ENCODE measurements at regions not wholly inside any gene's neighbourhood (a gene's known extent, or its start where the extent isn't known, plus 50 kb on each side); places are given as distances from the start of the nearest gene placed in this dataset.

- TF ChIP-seq NR1H2 (CRISPR knock-in tag; IDR thresholded peaks at IDR 0.05) = no peak
- no peak for TF ChIP-seq ZNF416 (CRISPR knock-in tag; IDR thresholded peaks at IDR 0.05)
- no peak for TF ChIP-seq ZNF281 (CRISPR knock-in tag; IDR thresholded peaks at IDR 0.05)
- no peak for TF ChIP-seq IRF2 (CRISPR knock-in tag; IDR thresholded peaks at IDR 0.05; ENCODE audit: borderline replicate concordance, low read depth)
- no peak for TF ChIP-seq KAT7 (CRISPR knock-in tag; IDR thresholded peaks at IDR 0.05; ENCODE audit: borderline replicate concordance)
- no peak for TF ChIP-seq ARID4B (CRISPR knock-in tag; IDR thresholded peaks at IDR 0.05; ENCODE audit: borderline replicate concordance)
- TF ChIP-seq CTCF (IDR thresholded peaks at IDR 0.05) = no peak
Measured at GRCh38 chr3:94869059-94869547, 806.2 kb downstream of the NSUN3 start (continued).

- ChIA-PET POLR2A (no interaction called here), CTCF (no interaction called here)
- H3K9me3 Mint-ChIP-seq = peaks cover 20% of the 10 kb centered on the region
- H3K27me3 Mint-ChIP-seq (ENCODE audit: low read depth) = no peaks in the 10 kb centered on the region
- H3K36me3 Mint-ChIP-seq = peaks cover 7% of the 10 kb centered on the region
- H3K4me3 Mint-ChIP-seq = no peak overlapping the region
- no peaks in the 10 kb centered on the region for H3K4me1 Mint-ChIP-seq
- no peak overlapping the region for H3K27ac Mint-ChIP-seq
- ATAC-seq (no peak), DNase-seq (ENCODE audit: low spot score) (no peak)
- TF ChIP-seq TEAD4 (CRISPR knock-in tag; IDR thresholded peaks at IDR 0.05) = no peak
- no peak for TF ChIP-seq ZNF512 (CRISPR knock-in tag; IDR thresholded peaks at IDR 0.05; ENCODE audit: borderline replicate concordance)
- TF ChIP-seq E2F1 (CRISPR knock-in tag; IDR thresholded peaks at IDR 0.05) = no peak
- no peak for TF ChIP-seq SMAD4 (CRISPR knock-in tag; IDR thresholded peaks at IDR 0.05)
- no peak for TF ChIP-seq HMGXB4 (CRISPR knock-in tag; IDR thresholded peaks at IDR 0.05)
- TF ChIP-seq ZBTB43 (CRISPR knock-in tag; IDR thresholded peaks at IDR 0.05) = no peak
- TF ChIP-seq ZNF423 (CRISPR knock-in tag; IDR thresholded peaks at IDR 0.05) = no peak
- TF ChIP-seq TP53 (CRISPR knock-in tag; IDR thresholded peaks at IDR 0.05) = no peak
- no peak for TF ChIP-seq SOX15 (CRISPR knock-in tag; IDR thresholded peaks at IDR 0.05)
- no peak for TF ChIP-seq PREB (CRISPR knock-in tag; IDR thresholded peaks at IDR 0.05; ENCODE audit: borderline replicate concordance)
- TF ChIP-seq JUN (CRISPR knock-in tag; IDR thresholded peaks at IDR 0.05) = no peak
Measured at GRCh38 chr3:94873751-94874150, 810.9 kb downstream of the NSUN3 start.

Measured in WTC11 (cell line).